Activated naive CD4-positive, alpha-beta T cell treated with anti-CD3 and anti-CD28 coated beads, Interleukin-2, amount 50 U/mL, for 72 hours (primary cell): ENCODE measurements at regions not wholly inside any gene's neighbourhood (a gene's known extent, or its start where the extent isn't known, plus 50 kb on each side); places are given as distances from the start of the nearest gene placed in this dataset.
"Not testable (repeated sequence)": the region's sequence is repeated elsewhere in the genome, so short reads cannot be mapped to it uniquely, and the experiment has no call there.

ENCODE experiments used
- ATAC-seq, 2 donors: fragments of 150-1000 bp; cut with Tn5 transposase; 2 replicates each; pipeline ENCODE4 v1.10.0; 2021; ENCODE audit warnings: mild to moderate bottlenecking in 2 of 2, moderate library complexity in 2 of 2
- DNase-seq, 2 donors: peaks; one replicate each; pipeline ENCODE4 v3.0.0; 2021 to 2022; ENCODE audit warnings: low spot score in 2 of 2
- H3K27ac Mint-ChIP-seq, 2 donors: one replicate each; pipeline ENCODE4 v1.8.0; 2022; ENCODE audit warnings: mild to moderate bottlenecking in 2 of 2, mixed read lengths in 2 of 2
- H3K36me3 Mint-ChIP-seq, 2 donors: one replicate each; pipeline ENCODE4 v1.8.0; 2022; ENCODE audit warnings: mixed read lengths in 2 of 2
- H3K9me3 Mint-ChIP-seq, 2 donors: one replicate each; pipeline ENCODE4 v1.8.0; 2022; ENCODE audit warnings: mixed read lengths in 2 of 2

GRCh38 chr4:28241021-28241420 lies 1380.4 kb downstream of the STIM2 start:
- Mint-ChIP-seq H3K27ac (no peak overlapping the region), H3K9me3 (peaks cover 3 to 11% of the 10 kb centered on the region in 2 donors), H3K36me3 (no peaks in the 10 kb centered on the region)
- DNase-seq (no peak), ATAC-seq (no peak)

GRCh38 chr4:28247805-28248204 lies 1387.2 kb downstream of the STIM2 start:
- ATAC-seq (no peak), DNase-seq (no peak)

GRCh38 chr4:28248269-28248668 lies 1387.6 kb downstream of the STIM2 start:
- Mint-ChIP-seq H3K9me3 (peaks cover 7 to 16% of the 10 kb centered on the region in 2 donors), H3K27ac (no peak overlapping the region), H3K36me3 (no peaks in the 10 kb centered on the region)
- no peak for DNase-seq
- no peak for ATAC-seq

More at GRCh38 chr4:28247805-28248204, 1387.2 kb downstream of the STIM2 start:
- Mint-ChIP-seq H3K27ac (no peak overlapping the region), H3K36me3 (no peaks in the 10 kb centered on the region), H3K9me3 (peaks cover 7 to 16% of the 10 kb centered on the region in 2 donors)

- no peak for DNase-seq
- ATAC-seq = no peak
- Mint-ChIP-seq H3K27ac (no peak overlapping the region), H3K9me3 (peaks cover 20 to 24% of the 10 kb centered on the region in 2 donors), H3K36me3 (peaks cover 0 to 12% of the 10 kb centered on the region in 2 donors)
Observed at GRCh38 chr4:28250646-28251045, 1390.0 kb downstream of the STIM2 start.

GRCh38 chr4:28251831-28252230 lies 1391.2 kb downstream of the STIM2 start:
- DNase-seq (no peak), ATAC-seq (no peak)
- Mint-ChIP-seq H3K9me3 (peaks cover 24 to 29% of the 10 kb centered on the region in 2 donors), H3K27ac (no peak overlapping the region), H3K36me3 (peaks cover 0 to 12% of the 10 kb centered on the region in 2 donors)

- Mint-ChIP-seq H3K9me3 (peaks cover 24 to 25% of the 10 kb centered on the region in 2 donors), H3K27ac (no peak overlapping the region), H3K36me3 (peaks cover 0 to 12% of the 10 kb centered on the region in 2 donors)
- ATAC-seq = no peak
- DNase-seq = no peak
Observed at GRCh38 chr4:28254003-28254402, 1393.4 kb downstream of the STIM2 start.

GRCh38 chr4:28256295-28256694 lies 1395.7 kb downstream of the STIM2 start:
- no peak for ATAC-seq
- no peak for DNase-seq

GRCh38 chr4:28259951-28260350 lies 1399.3 kb downstream of the STIM2 start:
- ATAC-seq (no peak), DNase-seq (no peak)
- peaks cover 12% of the 10 kb centered on the region in 2 donors for H3K9me3 Mint-ChIP-seq
- no peak overlapping the region for H3K27ac Mint-ChIP-seq
- no peaks in the 10 kb centered on the region for H3K36me3 Mint-ChIP-seq

More at GRCh38 chr4:28256295-28256694, 1395.7 kb downstream of the STIM2 start:
- no peak overlapping the region for H3K27ac Mint-ChIP-seq
- peaks cover 20 to 28% of the 10 kb centered on the region in 2 donors for H3K9me3 Mint-ChIP-seq
- peaks cover 0 to 12% of the 10 kb centered on the region in 2 donors for H3K36me3 Mint-ChIP-seq

- no peak for DNase-seq
Observed at GRCh38 chr4:28267166-28267565, 1406.5 kb downstream of the STIM2 start.

GRCh38 chr4:28269426-28269825 lies 1408.8 kb downstream of the STIM2 start:
- Mint-ChIP-seq H3K36me3 (no peaks in the 10 kb centered on the region), H3K9me3 (peaks cover 9 to 20% of the 10 kb centered on the region in 2 donors), H3K27ac (no peak overlapping the region)
- ATAC-seq = no peak
- no peak for DNase-seq

More at GRCh38 chr4:28267166-28267565, 1406.5 kb downstream of the STIM2 start:
- H3K27ac Mint-ChIP-seq = no peak overlapping the region
- H3K9me3 Mint-ChIP-seq = peaks cover 3 to 16% of the 10 kb centered on the region in 2 donors
- no peaks in the 10 kb centered on the region for H3K36me3 Mint-ChIP-seq
- ATAC-seq = no peak

GRCh38 chr4:28277931-28278330 lies 1417.3 kb downstream of the STIM2 start:
- Mint-ChIP-seq H3K36me3 (no peaks in the 10 kb centered on the region), H3K27ac (no peak overlapping the region), H3K9me3 (peaks cover 14 to 15% of the 10 kb centered on the region in 2 donors)
- ATAC-seq (no peak), DNase-seq (no peak)

- Mint-ChIP-seq H3K27ac (no peak overlapping the region), H3K36me3 (no peaks in the 10 kb centered on the region), H3K9me3 (peaks cover 10 to 18% of the 10 kb centered on the region in 2 donors)
- ATAC-seq (no peak), DNase-seq (no peak)
Observed at GRCh38 chr4:28278676-28279075, 1418.0 kb downstream of the STIM2 start.

GRCh38 chr4:28279249-28279648 lies 1418.6 kb downstream of the STIM2 start:
- Mint-ChIP-seq H3K36me3 (no peaks in the 10 kb centered on the region), H3K9me3 (peaks cover 7 to 13% of the 10 kb centered on the region in 2 donors), H3K27ac (no peak overlapping the region)
- DNase-seq (no peak), ATAC-seq (no peak)

GRCh38 chr4:28286266-28286665 lies 1425.6 kb downstream of the STIM2 start:
- not testable (repeated sequence) for DNase-seq, ATAC-seq, H3K36me3 Mint-ChIP-seq, H3K27ac Mint-ChIP-seq
- H3K9me3 Mint-ChIP-seq = peaks cover 8 to 23% of the 10 kb centered on the region in 2 donors

GRCh38 chr4:28287831-28288233 lies 1427.2 kb downstream of the STIM2 start:
- DNase-seq (no peak), ATAC-seq (no peak)
- Mint-ChIP-seq H3K9me3 (peaks cover 8 to 20% of the 10 kb centered on the region in 2 donors), H3K36me3 (no peaks in the 10 kb centered on the region), H3K27ac (no peak overlapping the region)

GRCh38 chr4:28296239-28296638 lies 1435.6 kb downstream of the STIM2 start:
- no peak for DNase-seq
- Mint-ChIP-seq H3K9me3 (peaks cover 13 to 21% of the 10 kb centered on the region in 2 donors), H3K36me3 (no peaks in the 10 kb centered on the region), H3K27ac (no peak overlapping the region)
- no peak for ATAC-seq

GRCh38 chr4:28310926-28311325 lies 1450.3 kb downstream of the STIM2 start:
- no peak for DNase-seq
- Mint-ChIP-seq H3K36me3 (no peaks in the 10 kb centered on the region), H3K9me3 (peaks cover 8 to 17% of the 10 kb centered on the region in 2 donors), H3K27ac (no peak overlapping the region)
- no peak for ATAC-seq

GRCh38 chr4:28312497-28312896 lies 1451.9 kb downstream of the STIM2 start:
- H3K9me3 Mint-ChIP-seq = peaks cover 4 to 13% of the 10 kb centered on the region in 2 donors
- H3K27ac Mint-ChIP-seq, H3K36me3 Mint-ChIP-seq, ATAC-seq, DNase-seq: not testable (repeated sequence)
